AG10803 (cell line): ENCODE measurements at regions not wholly inside any gene's neighbourhood (a gene's known extent, or its start where the extent isn't known, plus 50 kb on each side); places are given as distances from the start of the nearest gene placed in this dataset.

Experiments used
- DNase-seq: peaks from one replicate; pipeline ENCODE4 v3.0.0; 2010; ENCODE audit warnings: low read depth
- H3K4me3 ChIP-seq: 2 replicates; pipeline ENCODE4 v1.5.1; 2011; ENCODE audit warnings: mild to moderate bottlenecking, low read length, control low read depth
- TF ChIP-seq, protein P1 (sequence below): conservative IDR thresholded peaks from 2 replicates; pipeline ENCODE4 v1.5.1; 2011; ENCODE audit warnings: mild to moderate bottlenecking, low read length, control low read depth, inconsistent platforms

GRCh38 chr12:38139456-38139855, 177.1 kb upstream of the ALG10B start:
- H3K4me3 ChIP-seq: no peak overlapping the region

GRCh38 chr12:38141239-38141638, 175.3 kb upstream of the ALG10B start:
- H3K4me3 ChIP-seq: no peak overlapping the region
- TF ChIP-seq, protein P1, sequence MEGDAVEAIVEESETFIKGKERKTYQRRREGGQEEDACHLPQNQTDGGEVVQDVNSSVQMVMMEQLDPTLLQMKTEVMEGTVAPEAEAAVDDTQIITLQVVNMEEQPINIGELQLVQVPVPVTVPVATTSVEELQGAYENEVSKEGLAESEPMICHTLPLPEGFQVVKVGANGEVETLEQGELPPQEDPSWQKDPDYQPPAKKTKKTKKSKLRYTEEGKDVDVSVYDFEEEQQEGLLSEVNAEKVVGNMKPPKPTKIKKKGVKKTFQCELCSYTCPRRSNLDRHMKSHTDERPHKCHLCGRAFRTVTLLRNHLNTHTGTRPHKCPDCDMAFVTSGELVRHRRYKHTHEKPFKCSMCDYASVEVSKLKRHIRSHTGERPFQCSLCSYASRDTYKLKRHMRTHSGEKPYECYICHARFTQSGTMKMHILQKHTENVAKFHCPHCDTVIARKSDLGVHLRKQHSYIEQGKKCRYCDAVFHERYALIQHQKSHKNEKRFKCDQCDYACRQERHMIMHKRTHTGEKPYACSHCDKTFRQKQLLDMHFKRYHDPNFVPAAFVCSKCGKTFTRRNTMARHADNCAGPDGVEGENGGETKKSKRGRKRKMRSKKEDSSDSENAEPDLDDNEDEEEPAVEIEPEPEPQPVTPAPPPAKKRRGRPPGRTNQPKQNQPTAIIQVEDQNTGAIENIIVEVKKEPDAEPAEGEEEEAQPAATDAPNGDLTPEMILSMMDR: no peak
- no peak for DNase-seq

More at GRCh38 chr12:38139456-38139855, 177.1 kb upstream of the ALG10B start:
- DNase-seq: no peak
- TF ChIP-seq, protein P1: no peak

DNA sequence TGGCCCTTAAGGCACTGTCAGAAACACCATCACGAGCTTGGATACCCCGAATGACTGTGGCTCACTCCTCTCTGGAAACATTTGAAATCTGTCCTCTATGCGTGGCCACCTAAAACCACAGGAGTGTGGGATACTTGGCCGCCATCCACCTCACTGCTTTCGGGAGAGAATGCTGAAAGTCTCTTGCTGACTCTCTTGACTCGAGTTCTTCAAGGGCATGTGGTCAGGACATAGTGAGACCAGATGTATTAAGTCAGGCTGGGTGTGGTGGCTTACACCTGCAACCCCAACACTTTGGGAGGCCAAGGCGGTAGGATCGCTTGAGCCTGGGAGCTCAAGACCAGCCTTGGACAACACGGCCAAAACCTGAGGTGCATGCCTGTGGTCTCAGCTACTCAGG, 174.7 kb upstream of the ALG10B start:
- no peak for DNase-seq
- TF ChIP-seq, protein P1: no peak
- H3K4me3 ChIP-seq: no peak overlapping the region

- H3K4me3 ChIP-seq: no peak overlapping the region
- DNase-seq: no peak
- TF ChIP-seq, protein P1: no peak
Measured at GRCh38 chr12:38142974-38143373, 173.6 kb upstream of the ALG10B start.

DNA sequence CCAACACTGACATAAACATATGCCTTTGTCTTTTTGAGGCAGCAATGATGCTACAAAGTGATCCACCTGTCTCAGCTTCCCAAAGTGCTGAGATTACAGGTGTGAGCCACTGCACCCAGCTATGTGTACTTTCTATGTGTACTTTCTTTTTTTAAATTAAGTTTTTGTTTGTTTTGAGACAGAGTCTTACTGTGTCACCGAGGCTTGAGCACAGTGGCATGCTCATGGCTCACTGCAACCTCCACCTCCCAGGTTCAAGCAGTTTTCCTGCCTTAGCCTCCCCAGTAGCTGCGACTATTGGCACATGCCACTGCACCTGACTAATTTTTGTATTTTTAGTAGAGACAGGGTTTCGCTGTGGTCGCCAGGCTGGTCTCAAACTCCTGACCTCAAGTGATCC, 172.5 kb upstream of the ALG10B start:
- no peak overlapping the region for H3K4me3 ChIP-seq
- TF ChIP-seq, protein P1: no peak
- no peak for DNase-seq

- H3K4me3 ChIP-seq: no peak overlapping the region
- TF ChIP-seq, protein P1: no peak
- no peak for DNase-seq
Measured at GRCh38 chr12:38144601-38145436, 171.8 kb upstream of the ALG10B start.

- TF ChIP-seq, protein P1: no peak
- no peak overlapping the region for H3K4me3 ChIP-seq
- no peak for DNase-seq
Measured at GRCh38 chr12:38149395-38150073, 167.0 kb upstream of the ALG10B start.
